Stimulated activated naive CD8-positive, alpha-beta T cell treated with anti-CD3 and anti-CD28 coated beads, Interleukin-15, amount 100 ng/mL, for 72 hours (primary cell): ENCODE measurements at regions not wholly inside any gene's neighbourhood (a gene's known extent, or its start where the extent isn't known, plus 50 kb on each side); places are given as distances from the start of the nearest gene placed in this dataset.
A peak's percentile ranks its signal among the peaks of the same experiment; 100 is the strongest.

ENCODE experiments used
- ATAC-seq: fragments of 150-1000 bp; cut with Tn5 transposase; 2 replicates; pipeline ENCODE4 v1.10.0; 2021; ENCODE audit warnings: mild to moderate bottlenecking, moderate library complexity
- DNase-seq, 2 donors: peaks; one replicate each; pipeline ENCODE4 v3.0.0; 2021 to 2022
- H3K27ac Mint-ChIP-seq, 2 donors: one replicate each; pipeline ENCODE4 v1.8.0; 2022; ENCODE audit warnings: mild to moderate bottlenecking in 2 of 2, mixed read lengths in 2 of 2, moderate library complexity in 2 of 2
- H3K27me3 Mint-ChIP-seq: one replicate; pipeline ENCODE4 v1.8.0; 2022; ENCODE audit warnings: mixed read lengths
- H3K4me1 Mint-ChIP-seq: one replicate; pipeline ENCODE4 v1.8.0; 2022; ENCODE audit warnings: mild to moderate bottlenecking, mixed read lengths
- H3K4me3 Mint-ChIP-seq, 2 donors: one replicate each; pipeline ENCODE4 v1.8.0; 2022; ENCODE audit warnings: mild to moderate bottlenecking in 2 of 2, mixed read lengths in 2 of 2, moderate library complexity in 1 of 2
- H3K9me3 Mint-ChIP-seq, 2 donors: one replicate each; pipeline ENCODE4 v1.8.0; 2022; ENCODE audit warnings: mixed read lengths in 2 of 2

GRCh38 chr10:70939441-70940003 lies 51.2 kb upstream of the PCBD1 start:
- ATAC-seq (no peak), DNase-seq (no peak)
- Mint-ChIP-seq H3K4me3 (no peak overlapping the region), H3K9me3 (no peaks in the 10 kb centered on the region), H3K4me1 (no peaks in the 10 kb centered on the region), H3K27ac (no peak overlapping the region), H3K27me3 (no peaks in the 10 kb centered on the region)

GRCh38 chr10:70940834-70941568 lies 52.6 kb upstream of the PCBD1 start:
- Mint-ChIP-seq H3K27ac (no peak overlapping the region), H3K4me1 (no peaks in the 10 kb centered on the region), H3K27me3 (no peaks in the 10 kb centered on the region), H3K9me3 (no peaks in the 10 kb centered on the region), H3K4me3 (no peak overlapping the region)
- DNase-seq (no peak), ATAC-seq (no peak)

- Mint-ChIP-seq H3K9me3 (no peaks in the 10 kb centered on the region), H3K27ac (no peak overlapping the region), H3K4me3 (no peak overlapping the region), H3K4me1 (no peaks in the 10 kb centered on the region), H3K27me3 (no peaks in the 10 kb centered on the region)
- ATAC-seq: no peak
- DNase-seq: no peak
These were observed 53.8 kb upstream of the PCBD1 start for GRCh38 chr10:70942125-70942524.

- no peak overlapping the region for H3K4me3 Mint-ChIP-seq
- no peaks in the 10 kb centered on the region for H3K9me3 Mint-ChIP-seq
- DNase-seq (no peak), ATAC-seq (no peak)
- H3K4me1 Mint-ChIP-seq: no peaks in the 10 kb centered on the region
- H3K27ac Mint-ChIP-seq: no peak overlapping the region
- no peaks in the 10 kb centered on the region for H3K27me3 Mint-ChIP-seq
These were observed 54.4 kb upstream of the PCBD1 start for GRCh38 chr10:70942725-70943124.

- no peak overlapping the region for H3K27ac Mint-ChIP-seq
- no peak for ATAC-seq
- H3K9me3 Mint-ChIP-seq: no peaks in the 10 kb centered on the region
- no peaks in the 10 kb centered on the region for H3K27me3 Mint-ChIP-seq
- H3K4me1 Mint-ChIP-seq: no peaks in the 10 kb centered on the region
- no peak overlapping the region for H3K4me3 Mint-ChIP-seq
- DNase-seq: no peak
These were observed 54.9 kb upstream of the PCBD1 start for GRCh38 chr10:70943249-70943648.

GRCh38 chr10:70943841-70944466 lies 55.6 kb upstream of the PCBD1 start:
- H3K27me3 Mint-ChIP-seq: no peaks in the 10 kb centered on the region
- H3K4me1 Mint-ChIP-seq: no peaks in the 10 kb centered on the region
- H3K9me3 Mint-ChIP-seq: no peaks in the 10 kb centered on the region
- no peak overlapping the region for H3K27ac Mint-ChIP-seq
- no peak overlapping the region for H3K4me3 Mint-ChIP-seq
- DNase-seq: no peak
- ATAC-seq: no peak

GRCh38 chr10:70950037-70950436 lies 61.7 kb upstream of the PCBD1 start:
- ATAC-seq (no peak), DNase-seq (no peak)
- Mint-ChIP-seq H3K4me3 (no peak overlapping the region), H3K27me3 (no peaks in the 10 kb centered on the region), H3K4me1 (no peaks in the 10 kb centered on the region), H3K9me3 (no peaks in the 10 kb centered on the region), H3K27ac (no peak overlapping the region)

GRCh38 chr10:70950801-70951200 lies 62.4 kb upstream of the PCBD1 start:
- ATAC-seq (no peak), DNase-seq (no peak)
- no peaks in the 10 kb centered on the region for H3K4me1 Mint-ChIP-seq
- no peaks in the 10 kb centered on the region for H3K27me3 Mint-ChIP-seq
- no peak overlapping the region for H3K4me3 Mint-ChIP-seq
- no peaks in the 10 kb centered on the region for H3K9me3 Mint-ChIP-seq
- no peak overlapping the region for H3K27ac Mint-ChIP-seq

GRCh38 chr10:70952401-70952800 lies 64.0 kb upstream of the PCBD1 start:
- DNase-seq: no peak
- no peak for ATAC-seq

GRCh38 chr10:70952921-70953320 lies 64.6 kb upstream of the PCBD1 start:
- no peak overlapping the region for H3K4me3 Mint-ChIP-seq
- ATAC-seq (no peak), DNase-seq (no peak)
- H3K9me3 Mint-ChIP-seq: no peaks in the 10 kb centered on the region
- no peaks in the 10 kb centered on the region for H3K27me3 Mint-ChIP-seq
- no peaks in the 10 kb centered on the region for H3K4me1 Mint-ChIP-seq
- no peak overlapping the region for H3K27ac Mint-ChIP-seq

More at GRCh38 chr10:70952401-70952800, 64.0 kb upstream of the PCBD1 start:
- H3K4me1 Mint-ChIP-seq: no peaks in the 10 kb centered on the region
- no peak overlapping the region for H3K27ac Mint-ChIP-seq
- H3K4me3 Mint-ChIP-seq: no peak overlapping the region
- no peaks in the 10 kb centered on the region for H3K27me3 Mint-ChIP-seq
- no peaks in the 10 kb centered on the region for H3K9me3 Mint-ChIP-seq

- DNase-seq (no peak), ATAC-seq (no peak)
- Mint-ChIP-seq H3K9me3 (no peaks in the 10 kb centered on the region), H3K27ac (peak overlapping the region in 1 of 2 donors; percentile 22), H3K4me1 (no peaks in the 10 kb centered on the region), H3K27me3 (no peaks in the 10 kb centered on the region), H3K4me3 (no peak overlapping the region)
These were observed 66.2 kb upstream of the PCBD1 start for GRCh38 chr10:70954381-70955176.

- H3K4me3 Mint-ChIP-seq: no peak overlapping the region
These were observed 67.8 kb upstream of the PCBD1 start for GRCh38 chr10:70956029-70956759.

GRCh38 chr10:70958396-70958795 lies 70.0 kb upstream of the PCBD1 start:
- H3K27ac Mint-ChIP-seq: no peak overlapping the region
- no peaks in the 10 kb centered on the region for H3K4me1 Mint-ChIP-seq
- ATAC-seq (no peak), DNase-seq (no peak)
- H3K9me3 Mint-ChIP-seq: no peaks in the 10 kb centered on the region
- H3K4me3 Mint-ChIP-seq: no peak overlapping the region
- H3K27me3 Mint-ChIP-seq: no peaks in the 10 kb centered on the region

More at GRCh38 chr10:70956029-70956759, 67.8 kb upstream of the PCBD1 start:
- Mint-ChIP-seq H3K9me3 (no peaks in the 10 kb centered on the region), H3K27ac (no peak overlapping the region), H3K27me3 (no peaks in the 10 kb centered on the region), H3K4me1 (no peaks in the 10 kb centered on the region)
- ATAC-seq: no peak
- DNase-seq: no peak

- H3K9me3 Mint-ChIP-seq: no peaks in the 10 kb centered on the region
- ATAC-seq (no peak), DNase-seq (no peak)
- no peak overlapping the region for H3K27ac Mint-ChIP-seq
- H3K4me1 Mint-ChIP-seq: no peaks in the 10 kb centered on the region
- no peak overlapping the region for H3K4me3 Mint-ChIP-seq
- no peaks in the 10 kb centered on the region for H3K27me3 Mint-ChIP-seq
These were observed 72.0 kb upstream of the PCBD1 start for GRCh38 chr10:70960316-70960715.

- Mint-ChIP-seq H3K4me1 (no peaks in the 10 kb centered on the region), H3K27ac (no peak overlapping the region), H3K9me3 (no peaks in the 10 kb centered on the region), H3K27me3 (no peaks in the 10 kb centered on the region), H3K4me3 (no peak overlapping the region)
- no peak for DNase-seq
- no peak for ATAC-seq
These were observed 72.6 kb upstream of the PCBD1 start for GRCh38 chr10:70960783-70961570.
